Activated CD4-positive, alpha-beta T cell treated with anti-CD3 and anti-CD28 coated beads for 48 hours (primary cell): ENCODE measurements at regions not wholly inside any gene's neighbourhood (a gene's known extent, or its start where the extent isn't known, plus 50 kb on each side); places are given as distances from the start of the nearest gene placed in this dataset.
"Not testable (repeated sequence)": the region's sequence is repeated elsewhere in the genome, so short reads cannot be mapped to it uniquely, and the experiment has no call there.

Experiments used
- DNase-seq: peaks from one replicate; pipeline ENCODE4 v3.0.0-alpha.2; 2020

DNA sequence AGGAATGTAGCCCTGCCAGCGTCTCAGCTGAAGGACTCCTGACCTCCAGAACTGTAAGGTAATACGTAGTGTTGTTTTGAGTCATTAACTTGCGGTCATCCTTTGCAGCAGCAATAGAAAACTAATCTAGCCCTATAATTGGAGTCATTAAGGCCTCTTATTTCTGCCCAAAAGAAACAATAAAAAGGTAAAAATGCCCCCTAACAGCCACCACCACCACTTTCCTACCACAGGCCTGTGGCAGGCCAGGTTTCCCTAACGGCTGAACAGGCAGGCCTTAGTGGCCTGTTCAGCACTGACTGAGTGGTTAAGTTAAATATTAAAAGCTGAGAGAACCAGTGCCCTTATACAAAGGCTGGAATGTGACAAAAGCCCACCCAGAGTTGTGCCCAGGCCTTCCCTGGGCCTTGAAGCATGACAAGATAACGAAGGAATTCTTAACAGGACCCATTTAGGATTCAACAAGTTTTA lies 286.5 kb upstream of the ERCC4 start:
- no peak for DNase-seq

DNA sequence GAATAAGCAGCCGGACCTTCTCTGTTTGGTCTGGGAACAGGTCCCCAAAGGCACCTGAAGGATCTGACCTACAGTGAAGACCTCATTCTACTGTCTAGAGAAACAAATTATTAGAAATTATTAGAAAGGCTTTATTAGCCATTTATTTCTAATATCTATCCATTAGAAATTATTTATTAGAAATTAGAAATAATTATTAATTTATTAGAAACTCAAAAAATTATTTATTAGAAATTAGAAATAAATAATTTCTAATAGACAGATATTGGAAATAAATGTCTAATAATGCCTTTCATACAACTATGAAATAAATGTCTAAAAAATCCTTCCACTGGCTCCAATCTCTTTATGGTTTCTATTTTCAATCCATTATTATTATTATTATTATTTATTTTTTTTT lies 285.7 kb upstream of the ERCC4 start:
- DNase-seq: no peak

DNA sequence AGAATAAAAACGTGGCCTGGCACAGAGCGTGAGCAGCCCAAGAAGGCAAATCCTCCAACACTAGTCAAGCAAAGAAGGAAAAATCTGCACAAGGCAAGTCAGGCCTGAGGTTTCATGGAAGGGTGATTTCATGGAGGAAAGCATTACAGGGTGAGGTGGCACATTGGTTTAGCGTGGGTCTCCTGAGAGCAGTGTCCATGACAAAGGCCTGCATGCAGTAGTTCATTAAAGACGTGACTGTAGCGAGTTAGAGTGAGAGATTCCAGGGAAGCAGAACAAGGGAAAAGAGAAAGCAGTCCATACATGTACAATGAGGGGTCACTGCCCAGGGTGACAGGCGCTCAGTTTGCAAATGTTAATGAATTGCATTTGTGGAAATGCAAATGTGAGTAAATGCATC lies 285.0 kb upstream of the ERCC4 start:
- DNase-seq: no peak

DNA sequence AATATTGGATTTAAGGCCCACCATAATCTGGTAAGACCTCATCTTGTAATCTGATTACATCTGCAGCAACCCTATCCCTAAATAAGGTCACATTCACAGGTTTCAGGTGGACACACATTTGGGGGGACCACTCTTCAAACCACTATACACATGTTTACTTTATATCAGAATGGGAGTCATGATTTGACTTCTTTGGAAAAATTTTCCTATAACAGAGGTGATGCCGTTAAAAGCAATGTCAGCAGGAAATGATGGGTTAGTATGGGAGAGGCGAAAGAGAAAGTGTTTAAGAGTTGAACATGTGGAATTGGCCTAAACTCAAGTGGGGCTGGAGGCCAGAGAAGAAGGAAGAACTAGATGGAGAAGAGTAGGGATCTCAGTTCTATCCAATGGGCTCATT lies 281.7 kb upstream of the ERCC4 start:
- no peak for DNase-seq

DNA sequence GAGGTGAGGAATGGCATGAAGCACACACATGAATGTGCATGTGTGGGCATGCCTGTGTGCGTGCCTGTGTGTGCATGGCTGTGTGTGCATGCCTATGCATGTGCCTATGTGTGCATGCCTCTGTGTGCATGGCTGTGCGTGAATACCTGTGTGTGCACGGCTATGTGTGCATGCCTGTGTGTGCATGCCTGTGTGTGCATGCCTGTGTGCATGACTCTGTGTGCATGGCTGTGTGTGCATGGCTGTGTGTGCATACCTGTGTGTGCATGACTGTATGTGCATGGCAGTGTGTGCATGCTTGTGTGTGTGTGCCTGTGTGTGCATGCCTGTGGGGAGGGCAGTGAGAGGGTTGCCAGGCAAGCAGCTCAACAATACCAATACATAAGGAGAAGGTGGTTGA lies 276.5 kb upstream of the ERCC4 start:
- DNase-seq: no peak

DNA sequence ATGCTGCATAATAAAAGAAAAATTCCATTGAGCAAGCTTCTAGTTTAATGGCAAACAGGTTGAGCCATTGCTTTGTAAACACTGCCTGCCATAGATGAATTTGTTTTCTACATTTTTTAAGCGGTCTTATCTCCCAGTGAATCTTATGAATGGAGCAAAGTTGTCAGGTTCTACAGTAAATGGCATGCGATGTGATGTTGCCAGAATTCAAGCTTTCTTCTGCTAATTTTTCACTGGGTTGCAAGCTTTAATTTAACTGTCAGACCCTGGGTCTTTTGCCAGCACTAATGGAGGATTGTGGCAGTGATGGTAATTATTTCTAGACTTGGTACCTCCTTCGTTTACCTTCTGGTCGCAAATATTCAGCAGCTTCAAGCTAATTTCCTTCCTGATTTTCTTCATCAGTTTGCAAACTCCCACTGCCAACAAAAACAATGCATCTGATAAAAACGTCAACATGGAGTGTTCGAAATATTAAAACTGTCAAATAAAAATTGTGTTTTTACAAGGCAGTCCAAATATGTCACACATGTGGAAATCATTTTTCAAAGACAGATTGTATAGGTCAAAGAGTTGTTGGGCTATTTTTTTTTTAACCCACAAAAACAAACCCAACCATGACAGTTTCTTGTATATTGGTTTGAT lies 274.2 kb upstream of the ERCC4 start:
- DNase-seq: no peak

DNA sequence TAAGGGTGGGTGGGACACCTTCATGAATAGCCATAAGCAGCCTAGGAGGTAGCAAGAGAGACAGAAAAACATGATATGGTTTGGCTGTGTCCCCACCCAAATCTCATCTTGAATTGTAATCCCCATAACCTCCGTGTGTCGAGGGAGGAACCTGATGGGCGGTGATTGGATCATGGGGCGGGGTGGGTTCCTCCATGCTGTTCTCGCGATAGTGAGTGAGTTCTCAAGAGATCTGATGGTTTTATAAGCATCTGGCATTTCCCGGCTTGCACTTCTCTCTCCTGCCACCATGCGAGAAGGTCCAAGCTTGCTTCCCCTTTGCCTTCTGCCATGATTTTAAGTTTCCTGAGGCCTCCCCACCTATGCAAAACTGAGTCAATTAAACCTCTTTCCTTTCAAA lies 259.1 kb upstream of the ERCC4 start:
- DNase-seq: no peak

DNA sequence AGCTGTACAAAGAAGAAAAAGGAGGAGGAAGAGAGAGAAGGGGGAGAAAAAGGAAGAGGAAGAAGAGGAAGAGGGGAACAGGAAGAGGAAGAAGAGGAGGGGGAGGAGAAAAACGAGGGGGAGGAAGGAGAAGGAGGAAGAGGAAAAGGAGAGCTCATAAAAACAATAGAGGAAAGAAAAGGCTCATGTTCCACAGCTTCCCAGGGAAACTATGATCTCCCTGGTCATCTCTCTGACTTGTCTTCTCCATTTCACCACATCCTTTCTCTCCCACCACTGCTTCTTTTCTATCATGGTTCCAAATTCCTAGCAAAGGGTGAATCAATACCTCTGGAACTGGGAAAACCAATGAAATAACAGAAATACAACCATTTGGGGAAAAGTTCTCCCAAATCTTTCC lies 254.1 kb upstream of the ERCC4 start:
- DNase-seq: no peak

DNA sequence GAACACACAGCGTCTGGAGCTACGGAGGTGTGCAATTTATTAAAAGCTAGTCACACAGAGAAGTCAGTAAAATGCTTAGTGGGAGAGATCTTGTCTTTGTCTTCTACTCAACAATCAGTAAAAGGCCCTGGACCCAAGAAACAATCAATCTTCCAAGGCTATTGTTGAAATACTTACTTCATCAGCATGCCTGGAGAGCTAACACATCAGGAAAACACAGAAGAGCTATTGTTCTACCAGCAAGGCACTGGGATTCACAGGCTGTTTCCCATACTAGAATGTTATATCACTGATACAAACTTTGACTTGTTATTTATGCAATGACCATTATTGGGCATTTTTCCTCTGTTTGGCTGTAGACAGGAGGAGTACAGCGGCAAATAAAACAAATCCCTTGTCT lies 247.8 kb upstream of the ERCC4 start:
- DNase-seq: no peak

DNA sequence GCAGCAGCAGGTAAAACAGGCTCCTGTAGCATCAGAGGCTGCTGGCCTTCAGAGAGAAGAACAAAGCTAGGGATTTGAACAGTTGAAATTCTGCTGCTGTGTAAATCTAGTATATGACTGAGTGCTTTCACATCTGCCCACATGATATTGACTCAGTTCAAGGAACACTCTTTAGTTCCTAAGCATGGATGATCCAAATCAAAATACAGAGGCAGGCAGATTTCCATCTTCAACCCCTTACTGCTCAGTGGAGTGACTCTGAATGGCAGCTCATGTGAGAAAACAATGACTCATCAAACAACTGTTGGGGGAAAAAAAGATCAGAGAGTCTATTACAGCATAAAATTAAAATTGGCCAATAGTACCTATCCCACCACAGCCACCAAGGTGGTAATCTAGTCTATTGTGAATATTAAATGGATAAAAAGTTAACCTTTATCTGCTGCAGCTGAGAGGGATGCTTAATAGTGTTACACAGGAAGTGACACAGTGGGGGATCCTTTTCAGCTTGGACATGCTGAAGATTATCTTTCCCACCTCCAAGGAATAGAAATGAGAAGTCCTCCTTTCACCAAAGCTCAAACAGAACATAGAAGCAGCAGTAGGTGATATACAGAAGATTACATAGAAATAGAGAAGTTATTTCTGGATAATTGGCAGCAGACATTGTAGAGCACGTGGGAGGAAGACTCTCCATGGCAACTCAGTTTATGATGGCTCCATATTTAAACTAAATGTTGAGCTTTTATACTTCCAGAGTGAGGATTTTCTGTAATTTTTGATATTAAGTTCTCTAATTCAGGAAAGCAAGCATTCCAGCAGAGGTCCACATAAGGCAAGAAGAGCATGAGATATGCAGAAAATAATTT lies 239.7 kb upstream of the ERCC4 start:
- no peak for DNase-seq

DNA sequence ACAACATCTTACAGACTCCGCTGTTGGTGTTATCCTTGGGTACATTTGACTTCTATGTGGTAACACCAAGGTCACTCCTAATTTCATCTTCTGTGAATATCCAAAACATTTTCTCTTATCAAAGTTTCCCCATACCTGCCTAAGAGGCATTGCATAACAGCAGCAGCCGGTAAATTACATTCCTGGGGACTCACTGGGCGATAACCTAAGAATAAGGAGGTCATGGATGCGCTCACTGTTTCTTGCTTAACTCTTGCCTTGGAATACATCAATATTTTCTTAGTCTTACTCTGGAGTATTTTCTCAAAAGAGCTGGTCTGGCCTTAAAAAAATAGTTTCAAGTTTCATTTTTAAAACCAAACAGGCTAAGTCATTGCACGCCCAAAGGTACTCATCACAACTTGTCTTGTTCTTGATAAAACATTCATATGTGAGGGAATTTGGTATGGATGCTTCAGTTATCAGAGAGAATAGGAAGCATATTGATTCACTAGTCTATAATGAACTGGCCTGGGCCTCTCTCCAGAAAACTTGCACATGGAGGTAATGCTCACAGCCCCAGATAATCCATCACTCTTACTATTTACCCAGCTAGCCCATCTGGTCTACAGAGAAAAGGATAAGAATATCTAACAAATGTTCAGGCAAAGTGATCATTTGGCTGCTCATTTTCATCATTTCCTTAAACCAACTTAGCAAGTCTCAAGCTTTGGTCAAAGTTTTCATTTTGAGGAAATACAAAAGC lies 235.0 kb upstream of the ERCC4 start:
- DNase-seq: no peak

DNA sequence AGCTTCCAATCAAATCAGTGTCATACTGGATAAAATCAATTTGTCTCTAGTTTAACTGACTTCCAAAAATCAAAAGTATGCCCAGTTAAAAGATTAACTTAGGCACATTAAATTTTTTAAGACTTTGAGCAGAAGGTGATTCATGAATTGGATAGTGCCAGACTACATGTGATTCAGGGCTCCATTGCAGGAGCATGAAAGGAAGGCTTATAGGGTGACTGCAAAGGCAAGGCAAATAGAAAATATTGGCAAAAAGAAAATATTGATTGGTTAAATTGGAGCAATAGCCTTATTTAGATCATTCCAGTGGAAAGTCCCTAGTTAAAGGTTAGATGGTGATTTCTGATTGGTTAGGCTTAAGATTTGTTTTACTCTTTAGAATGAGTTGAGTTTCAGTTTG lies 223.9 kb upstream of the ERCC4 start:
- DNase-seq: no peak

DNA sequence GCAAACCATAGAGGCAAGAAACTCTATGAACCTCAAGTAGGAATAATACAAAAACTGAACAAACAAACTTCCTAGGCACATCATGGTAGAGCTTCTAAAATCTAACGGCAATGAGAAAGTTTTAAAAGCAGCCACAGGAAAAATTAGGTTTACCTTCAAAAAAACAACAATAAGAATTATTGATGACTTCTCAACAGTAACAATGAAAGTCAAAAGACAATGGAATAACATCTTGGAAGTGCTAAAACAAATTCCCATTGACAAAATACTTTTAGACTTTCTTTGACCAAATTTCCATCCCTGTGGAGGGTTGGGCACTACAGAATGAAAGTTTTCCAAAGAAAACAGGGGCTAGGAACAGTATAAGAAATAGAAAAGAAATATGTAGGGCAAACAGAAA lies 222.9 kb upstream of the ERCC4 start:
- no peak for DNase-seq

DNA sequence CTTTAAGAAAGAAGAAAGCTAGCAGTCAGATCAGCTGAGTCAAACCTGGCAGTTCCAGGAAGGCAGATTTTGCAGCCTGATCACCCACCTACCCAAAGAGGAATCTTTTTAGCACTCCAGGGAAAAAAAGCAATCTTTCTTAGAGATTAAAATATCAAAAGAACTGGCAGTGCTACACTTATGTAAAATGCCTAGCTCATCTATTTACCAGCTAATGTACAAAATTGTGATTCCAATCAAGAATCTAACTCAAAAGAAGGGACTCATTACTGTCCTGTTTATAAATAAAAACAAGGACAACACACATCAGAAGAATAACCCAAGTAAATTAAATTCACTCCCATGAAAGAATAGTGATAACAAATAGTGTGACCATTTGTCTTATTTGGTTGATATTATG lies 222.4 kb upstream of the ERCC4 start:
- DNase-seq: no peak

DNA sequence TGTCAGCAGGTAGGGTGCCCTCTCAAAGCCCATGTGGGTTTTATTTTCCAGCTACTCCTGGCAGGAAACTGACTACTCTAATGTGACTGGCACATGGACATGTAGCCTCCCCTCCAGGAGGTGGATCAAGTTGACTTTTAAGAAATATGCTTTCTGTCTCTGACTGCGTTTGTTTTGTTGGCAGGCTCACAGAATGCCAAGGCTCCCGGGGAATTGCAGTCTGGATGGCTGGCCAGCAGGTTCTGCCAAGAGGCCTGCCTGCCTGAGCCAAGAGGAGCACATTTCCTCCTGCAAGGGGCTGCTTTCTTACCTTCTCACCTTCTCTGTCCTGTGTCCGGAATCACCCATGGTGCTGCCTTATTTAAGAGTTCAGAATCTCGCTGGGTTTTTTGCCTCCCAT lies 217.3 kb upstream of the ERCC4 start:
- DNase-seq: no peak

DNA sequence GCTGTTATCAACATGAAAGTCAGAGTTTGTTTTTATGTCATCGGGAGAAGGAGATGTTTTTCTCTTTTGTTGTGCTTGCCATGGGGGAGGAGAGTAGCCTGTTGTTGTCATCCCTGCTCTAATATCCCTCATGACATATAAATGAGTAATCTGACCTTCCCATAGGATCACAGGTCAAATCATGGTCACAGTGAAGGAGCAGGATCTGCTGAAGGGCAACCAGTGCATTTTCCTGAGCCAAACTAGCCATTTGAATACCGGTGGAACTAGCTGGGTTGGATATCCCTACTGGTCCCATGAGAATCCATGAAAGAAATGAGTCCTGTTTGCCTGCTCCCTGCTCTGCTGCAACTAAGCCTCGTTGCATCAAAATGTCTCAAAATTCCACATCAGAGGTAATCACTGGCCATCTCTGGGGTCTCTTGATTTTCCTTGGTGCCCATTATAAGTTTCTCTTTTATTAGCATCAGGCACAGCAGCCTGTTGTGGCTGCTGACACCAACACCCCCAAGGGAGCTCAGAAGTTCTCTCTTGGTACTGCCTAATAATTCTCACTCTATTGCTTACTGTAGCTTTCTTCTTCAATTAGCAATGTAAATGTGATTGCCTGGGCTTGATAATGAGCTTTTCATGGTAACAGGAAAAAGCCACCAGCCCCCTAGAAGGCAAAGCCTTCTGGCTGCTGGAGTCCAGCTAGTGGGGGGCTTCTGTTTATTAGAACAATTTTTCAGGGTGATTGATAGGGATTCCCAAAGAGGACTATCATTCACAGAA lies 211.4 kb upstream of the ERCC4 start:
- no peak for DNase-seq

DNA sequence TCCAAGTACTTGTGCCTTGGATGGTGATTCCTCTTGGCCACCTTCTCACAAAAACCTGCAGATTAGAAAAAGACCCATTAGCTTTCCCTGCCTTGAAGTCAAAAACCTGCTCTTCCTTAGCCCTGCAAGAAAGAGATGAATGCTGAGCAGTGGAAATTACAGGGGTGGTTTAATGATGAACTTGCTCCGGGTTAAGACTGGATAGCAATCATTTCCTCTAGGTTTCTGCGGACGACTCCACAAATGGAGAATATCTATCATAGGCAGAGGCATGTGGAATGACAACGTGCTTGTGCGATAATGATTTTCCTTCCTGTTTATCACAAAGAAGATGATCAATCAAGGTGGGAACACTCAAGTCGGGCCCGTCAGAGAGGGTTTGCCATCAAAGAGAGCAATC lies 201.2 kb upstream of the ERCC4 start:
- DNase-seq: no peak

DNA sequence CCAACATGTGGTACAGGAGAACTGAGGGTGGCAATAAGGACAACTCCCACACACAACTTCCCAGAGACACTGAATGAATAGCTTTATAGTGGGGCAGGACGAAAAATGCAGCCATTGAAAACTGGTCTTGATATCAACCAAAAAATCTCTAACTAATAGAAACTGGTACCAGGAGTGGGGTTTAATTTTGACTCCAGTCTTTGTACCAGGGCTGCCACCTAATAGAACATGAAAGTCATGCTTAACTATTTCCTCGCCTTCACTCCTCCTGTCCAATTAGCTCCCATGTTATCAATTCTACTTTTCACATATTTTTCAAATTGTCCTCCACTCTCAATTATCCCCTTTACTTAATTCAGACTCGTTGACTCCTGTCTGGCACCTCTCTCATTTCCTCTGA lies 192.0 kb upstream of the ERCC4 start:
- no peak for DNase-seq

DNA sequence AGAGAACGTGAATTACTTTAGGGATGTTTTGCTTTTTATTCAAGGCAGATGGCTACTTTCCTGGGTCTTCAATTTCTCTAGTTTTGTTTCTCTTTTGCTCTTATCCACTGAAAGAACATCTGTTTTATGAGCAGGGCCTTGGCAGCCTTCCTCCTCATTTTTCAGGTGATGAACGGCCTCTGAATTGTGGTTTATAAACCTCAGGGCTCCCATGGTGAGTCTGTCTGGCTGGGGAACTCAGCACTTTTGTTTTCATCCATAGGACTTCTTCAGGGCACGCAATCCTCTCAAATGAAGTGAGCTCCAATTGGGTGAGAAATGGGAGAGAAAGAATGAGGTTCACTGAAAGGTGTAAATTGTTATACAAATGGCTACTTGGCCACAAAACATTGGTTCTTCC lies 186.4 kb upstream of the ERCC4 start:
- DNase-seq: no peak

DNA sequence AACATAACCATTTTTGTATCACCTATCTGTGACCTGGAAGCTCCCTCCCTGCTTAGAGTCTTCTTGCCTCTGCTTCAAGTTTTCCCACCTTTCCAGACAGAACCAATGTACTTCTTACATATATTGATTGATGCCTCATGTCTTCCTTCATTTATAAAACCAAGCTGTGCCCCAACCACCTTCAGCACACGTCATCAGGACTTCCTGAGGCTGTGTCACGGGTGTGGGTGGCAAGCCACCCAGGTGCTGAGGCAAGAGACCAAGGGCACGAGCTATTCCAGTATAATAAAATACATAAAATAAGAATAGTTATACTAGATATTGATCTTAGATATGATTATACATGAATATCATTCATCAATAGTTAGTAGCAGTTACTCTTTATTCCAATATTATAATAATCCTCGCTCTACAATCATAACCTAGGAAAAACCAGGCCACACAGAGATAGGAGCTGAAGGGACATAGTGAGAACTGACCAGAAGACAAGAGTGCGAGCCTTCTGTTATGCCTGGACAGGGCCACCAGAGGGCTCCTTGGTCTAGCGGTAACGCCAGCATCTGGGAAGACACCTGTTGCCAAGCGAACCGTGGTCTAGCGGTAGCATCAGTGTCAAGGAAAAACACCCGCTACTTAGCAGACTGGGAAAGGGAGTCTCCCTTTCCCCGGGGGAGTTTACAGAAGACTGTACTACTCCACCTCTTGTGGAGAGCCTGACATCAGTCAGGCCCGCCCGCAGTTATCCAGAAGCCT lies 180.2 kb upstream of the ERCC4 start:
- DNase-seq: not testable (repeated sequence)

DNA sequence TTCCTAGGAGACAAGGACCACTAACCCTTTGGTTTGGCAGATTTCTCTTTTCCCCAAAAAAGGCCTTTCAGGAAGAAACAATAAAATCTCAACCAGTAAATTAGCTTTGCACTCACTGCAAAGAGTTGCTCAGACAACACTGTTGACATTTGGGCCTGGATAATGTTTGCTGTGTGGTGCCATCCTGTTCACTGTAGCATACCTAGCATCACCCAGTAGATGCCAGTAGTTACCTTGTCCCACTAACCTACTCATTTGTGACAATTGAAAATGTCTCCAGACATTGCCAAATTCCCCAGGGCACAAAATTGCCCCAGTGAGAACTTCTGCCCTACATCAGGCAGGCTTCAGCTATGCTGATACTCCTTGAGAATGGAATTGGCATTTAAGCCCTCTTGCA lies 177.0 kb upstream of the ERCC4 start:
- DNase-seq: no peak

DNA sequence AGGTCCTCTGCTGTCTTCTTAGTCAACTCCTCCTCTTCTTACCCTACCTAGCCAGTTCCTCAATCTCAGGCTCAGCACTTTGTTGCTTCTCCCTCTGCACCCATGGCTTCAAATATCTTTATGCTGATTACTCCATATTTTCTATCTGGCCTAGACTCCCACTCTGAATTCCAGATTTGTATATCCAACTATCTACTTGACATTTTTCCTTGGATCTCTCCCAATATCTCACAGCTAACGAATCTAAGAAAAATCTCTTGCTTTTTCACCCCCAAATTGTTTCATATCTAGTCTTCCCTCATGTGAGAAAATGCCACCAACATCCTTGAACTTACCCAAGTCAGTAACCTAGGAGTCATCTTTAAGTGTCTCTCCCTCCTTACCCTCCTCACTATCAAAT lies 176.4 kb upstream of the ERCC4 start:
- no peak for DNase-seq
